ENCODE measurements at regions not wholly inside any gene's neighbourhood (a gene's known extent, or its start where the extent isn't known, plus 50 kb on each side); places are given as distances from the start of the nearest gene placed in this dataset.

DNA sequence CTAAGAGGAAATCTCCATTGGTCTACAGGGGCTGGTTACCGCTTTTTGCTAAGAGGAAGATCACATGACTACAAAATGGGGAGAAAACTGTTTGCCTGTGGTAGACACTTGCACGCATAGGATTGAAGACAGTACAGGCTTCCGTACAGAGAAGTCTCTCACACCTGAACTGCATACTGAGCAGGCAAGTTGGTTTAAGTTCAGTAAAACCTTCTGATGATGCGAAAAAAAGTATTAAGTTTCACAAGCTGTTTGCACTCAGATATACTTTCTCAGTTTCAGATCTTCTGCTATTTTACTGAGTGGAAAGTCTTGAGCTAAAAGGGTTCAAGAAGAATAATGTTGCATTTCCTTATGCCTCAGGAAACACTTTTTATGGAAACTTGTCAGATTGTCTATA lies 292.2 kb upstream of the MC4R start:
- Histone ChIP-seq H3K27me3 (ENCODE audit: control insufficient read depth, insufficient read depth, low read length) (no peaks in the 10 kb centered on the region), H3K36me3 (ENCODE audit: control insufficient read depth, low read depth, low read length) (no peaks in the 10 kb centered on the region), H3K9ac (ENCODE audit: low read length) (no peak overlapping the region), H3K4me1 (ENCODE audit: control insufficient read depth, low read depth, low read length) (no peaks in the 10 kb centered on the region), H3K4me3 (ENCODE audit: low read length) (no peak overlapping the region), H3K27ac (ENCODE audit: low read length) (no peak overlapping the region), H3K9me3 (ENCODE audit: control insufficient read depth, low read depth, low read length) (no peaks in the 10 kb centered on the region)

DNA sequence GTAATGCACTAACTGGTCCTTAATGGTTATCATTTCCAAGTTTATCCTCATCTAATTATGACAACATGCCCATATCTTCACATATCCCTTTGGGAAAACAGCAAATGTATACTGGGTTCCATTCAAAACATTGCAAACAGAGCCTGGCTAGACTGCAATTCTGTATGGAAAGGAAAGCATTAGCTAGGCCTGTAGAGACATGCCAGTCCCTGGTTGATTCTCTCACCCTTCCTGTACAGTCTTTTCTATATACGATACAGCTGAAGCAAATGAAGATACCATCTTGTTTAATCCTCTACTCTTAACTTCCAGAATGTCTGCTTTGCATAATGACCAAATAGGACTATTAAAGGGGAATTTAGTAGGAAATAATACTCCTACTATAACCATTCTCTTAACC lies 294.4 kb upstream of the MC4R start:
- H3K27ac ChIP-seq (ENCODE audit: low read length), result no peak overlapping the region
- no peaks in the 10 kb centered on the region for H3K4me1 ChIP-seq (ENCODE audit: control insufficient read depth, low read depth, low read length)
- H3K9ac ChIP-seq (ENCODE audit: low read length), result no peak overlapping the region
- H3K4me3 ChIP-seq (ENCODE audit: low read length), result no peak overlapping the region
- H3K36me3 ChIP-seq (ENCODE audit: control insufficient read depth, low read depth, low read length), result no peaks in the 10 kb centered on the region
- H3K9me3 ChIP-seq (ENCODE audit: control insufficient read depth, low read depth, low read length), result no peaks in the 10 kb centered on the region
- H3K27me3 ChIP-seq (ENCODE audit: control insufficient read depth, insufficient read depth, low read length), result no peaks in the 10 kb centered on the region

DNA sequence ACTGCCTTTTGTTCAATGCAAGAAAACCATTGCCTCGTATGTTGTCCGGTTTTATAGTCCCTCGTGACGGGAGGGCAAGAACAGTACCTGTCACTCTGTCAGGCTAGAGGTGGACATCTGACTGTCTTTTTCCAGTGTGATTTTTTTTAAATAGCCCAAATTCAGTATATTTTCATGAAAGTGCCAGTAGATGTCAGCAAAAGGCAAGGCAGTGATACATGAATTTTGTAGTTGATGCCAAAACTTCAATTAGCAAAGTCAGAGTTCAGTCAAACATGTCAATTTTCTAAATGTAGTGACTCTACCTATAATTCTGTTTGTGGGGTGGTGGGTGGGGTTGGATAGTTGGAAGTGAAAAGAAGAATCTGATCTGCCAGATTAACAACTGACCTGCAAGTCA lies 296.0 kb upstream of the MC4R start:
- H3K27me3 ChIP-seq (ENCODE audit: control insufficient read depth, insufficient read depth, low read length), result no peaks in the 10 kb centered on the region
- H3K4me1 ChIP-seq (ENCODE audit: control insufficient read depth, low read depth, low read length), result no peaks in the 10 kb centered on the region

DNA sequence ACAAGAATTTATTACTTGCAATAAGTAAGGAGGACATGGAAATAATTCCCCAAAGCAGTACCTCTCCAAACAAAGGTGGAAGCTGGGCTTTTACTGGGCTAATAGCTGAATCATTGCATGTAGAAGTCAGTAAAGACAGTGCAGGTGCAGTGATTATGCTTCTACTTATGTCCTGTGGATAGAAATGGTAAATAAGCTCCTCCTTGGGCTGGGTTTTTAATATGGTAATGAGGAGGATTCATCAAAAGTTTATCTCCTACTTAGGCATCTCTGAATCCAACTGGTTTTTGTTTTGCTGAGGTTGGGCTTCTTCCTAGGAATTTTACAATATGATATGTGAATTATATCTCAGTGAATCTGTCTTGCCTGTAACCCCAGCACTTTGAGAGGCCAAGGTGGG lies 297.4 kb upstream of the MC4R start:
- no peaks in the 10 kb centered on the region for H3K36me3 ChIP-seq (ENCODE audit: control insufficient read depth, low read depth, low read length)
- no peaks in the 10 kb centered on the region for H3K9me3 ChIP-seq (ENCODE audit: control insufficient read depth, low read depth, low read length)
- H3K4me3 ChIP-seq (ENCODE audit: low read length), result no peak overlapping the region
- no peak overlapping the region for H3K9ac ChIP-seq (ENCODE audit: low read length)
- H3K4me1 ChIP-seq (ENCODE audit: control insufficient read depth, low read depth, low read length), result no peaks in the 10 kb centered on the region
- H3K27me3 ChIP-seq (ENCODE audit: control insufficient read depth, insufficient read depth, low read length), result no peaks in the 10 kb centered on the region
- H3K27ac ChIP-seq (ENCODE audit: low read length), result no peak overlapping the region

More for the DNA sequence above, 296.0 kb upstream of the MC4R start:
- Histone ChIP-seq H3K4me3 (ENCODE audit: low read length) (no peak overlapping the region), H3K27ac (ENCODE audit: low read length) (no peak overlapping the region), H3K9ac (ENCODE audit: low read length) (no peak overlapping the region), H3K36me3 (ENCODE audit: control insufficient read depth, low read depth, low read length) (no peaks in the 10 kb centered on the region), H3K9me3 (ENCODE audit: control insufficient read depth, low read depth, low read length) (no peaks in the 10 kb centered on the region)

DNA sequence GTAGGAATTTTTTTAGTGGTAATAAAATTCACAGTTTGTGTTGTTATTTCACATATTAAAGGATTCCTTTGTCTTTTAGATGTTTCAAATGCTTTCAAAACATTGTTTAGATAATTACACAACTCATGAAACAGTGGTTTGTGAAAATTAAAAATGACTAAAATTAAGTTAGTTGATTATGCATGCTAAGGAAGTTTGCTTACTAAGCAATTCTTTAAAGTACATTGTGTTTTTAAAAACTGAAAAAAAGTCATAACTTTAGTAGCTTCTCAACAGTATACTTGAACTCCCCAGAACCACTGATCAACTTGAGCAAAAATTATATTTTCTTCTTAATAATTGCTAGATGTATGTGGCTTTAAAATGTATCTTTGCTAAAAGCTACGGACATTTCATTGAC lies 298.4 kb upstream of the MC4R start:
- Histone ChIP-seq H3K9ac (ENCODE audit: low read length) (no peak overlapping the region), H3K9me3 (ENCODE audit: control insufficient read depth, low read depth, low read length) (no peaks in the 10 kb centered on the region), H3K27me3 (ENCODE audit: control insufficient read depth, insufficient read depth, low read length) (no peaks in the 10 kb centered on the region)

DNA sequence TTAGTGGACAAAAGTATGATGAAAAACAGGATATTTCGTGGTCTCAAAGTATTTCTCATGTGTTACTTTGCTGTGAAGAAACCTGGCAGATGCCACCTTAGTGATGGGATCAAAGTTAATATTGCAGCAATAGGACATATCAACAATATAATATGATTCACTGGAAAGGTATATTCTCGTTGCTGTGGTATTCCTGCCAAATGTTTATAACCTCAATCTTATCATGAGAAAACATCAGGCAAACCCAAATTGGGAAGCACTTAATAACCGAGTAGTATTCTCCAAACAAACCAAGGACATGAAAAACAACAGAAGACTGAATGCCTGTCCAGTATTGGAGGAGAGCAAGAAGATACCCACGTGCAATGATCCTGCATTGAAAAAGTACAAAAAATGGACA lies 302.6 kb upstream of the MC4R start:
- no peak overlapping the region for H3K27ac ChIP-seq (ENCODE audit: low read length)
- no peaks in the 10 kb centered on the region for H3K9me3 ChIP-seq (ENCODE audit: control insufficient read depth, low read depth, low read length)
- H3K4me3 ChIP-seq (ENCODE audit: low read length), result no peak overlapping the region
- H3K36me3 ChIP-seq (ENCODE audit: control insufficient read depth, low read depth, low read length), result no peaks in the 10 kb centered on the region
- no peaks in the 10 kb centered on the region for H3K4me1 ChIP-seq (ENCODE audit: control insufficient read depth, low read depth, low read length)
- H3K9ac ChIP-seq (ENCODE audit: low read length), result no peak overlapping the region
- no peaks in the 10 kb centered on the region for H3K27me3 ChIP-seq (ENCODE audit: control insufficient read depth, insufficient read depth, low read length)

More for the DNA sequence above, 298.4 kb upstream of the MC4R start:
- Histone ChIP-seq H3K4me1 (ENCODE audit: control insufficient read depth, low read depth, low read length) (no peaks in the 10 kb centered on the region), H3K4me3 (ENCODE audit: low read length) (no peak overlapping the region), H3K27ac (ENCODE audit: low read length) (no peak overlapping the region), H3K36me3 (ENCODE audit: control insufficient read depth, low read depth, low read length) (no peaks in the 10 kb centered on the region)

DNA sequence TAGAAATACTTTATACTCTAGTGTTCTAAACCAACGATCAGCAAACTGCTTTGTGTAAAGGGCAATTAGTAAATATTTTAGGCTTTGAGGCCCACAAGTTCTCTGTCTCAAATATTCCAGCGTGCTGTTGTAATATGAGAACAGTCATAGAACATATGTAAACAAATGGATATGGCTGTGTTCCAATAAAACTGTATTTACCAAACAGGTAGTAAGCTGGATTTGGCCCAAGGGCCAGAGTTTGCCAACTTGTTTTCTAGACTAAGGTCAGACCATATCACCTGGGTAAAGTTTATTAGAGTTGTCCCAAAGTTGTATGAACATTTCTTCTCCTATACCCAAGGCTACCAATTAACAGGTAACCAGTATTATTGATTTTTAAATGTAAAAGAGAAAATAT lies 303.2 kb upstream of the MC4R start:
- Histone ChIP-seq H3K27me3 (ENCODE audit: control insufficient read depth, insufficient read depth, low read length) (no peaks in the 10 kb centered on the region), H3K9ac (ENCODE audit: low read length) (no peak overlapping the region), H3K4me3 (ENCODE audit: low read length) (no peak overlapping the region), H3K4me1 (ENCODE audit: control insufficient read depth, low read depth, low read length) (no peaks in the 10 kb centered on the region), H3K36me3 (ENCODE audit: control insufficient read depth, low read depth, low read length) (no peaks in the 10 kb centered on the region), H3K27ac (ENCODE audit: low read length) (no peak overlapping the region), H3K9me3 (ENCODE audit: control insufficient read depth, low read depth, low read length) (no peaks in the 10 kb centered on the region)

DNA sequence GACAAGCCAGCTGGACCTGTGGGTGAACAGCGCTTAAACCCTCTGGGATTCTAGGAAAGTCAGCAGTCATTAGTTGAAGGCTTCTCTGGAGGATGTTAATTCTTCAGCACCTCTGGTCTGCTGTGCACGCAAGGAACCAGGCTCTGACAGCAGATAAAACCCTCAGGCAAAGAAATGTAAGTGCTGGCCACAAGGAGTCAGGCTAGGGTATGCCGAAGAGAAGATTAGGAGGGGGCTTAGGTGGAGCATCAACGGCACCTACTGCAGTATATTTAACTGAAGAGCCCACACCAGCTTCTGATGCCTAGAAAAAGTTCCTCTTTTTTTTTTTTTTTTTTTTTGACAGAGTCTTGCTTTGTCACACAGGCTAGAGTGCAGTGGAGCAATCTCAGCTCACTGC lies 304.2 kb upstream of the MC4R start:
- no peaks in the 10 kb centered on the region for H3K36me3 ChIP-seq (ENCODE audit: control insufficient read depth, low read depth, low read length)
- H3K27ac ChIP-seq (ENCODE audit: low read length), result no peak overlapping the region
- no peak overlapping the region for H3K9ac ChIP-seq (ENCODE audit: low read length)
- no peak overlapping the region for H3K4me3 ChIP-seq (ENCODE audit: low read length)
- no peaks in the 10 kb centered on the region for H3K27me3 ChIP-seq (ENCODE audit: control insufficient read depth, insufficient read depth, low read length)
- H3K9me3 ChIP-seq (ENCODE audit: control insufficient read depth, low read depth, low read length), result no peaks in the 10 kb centered on the region
- no peaks in the 10 kb centered on the region for H3K4me1 ChIP-seq (ENCODE audit: control insufficient read depth, low read depth, low read length)

DNA sequence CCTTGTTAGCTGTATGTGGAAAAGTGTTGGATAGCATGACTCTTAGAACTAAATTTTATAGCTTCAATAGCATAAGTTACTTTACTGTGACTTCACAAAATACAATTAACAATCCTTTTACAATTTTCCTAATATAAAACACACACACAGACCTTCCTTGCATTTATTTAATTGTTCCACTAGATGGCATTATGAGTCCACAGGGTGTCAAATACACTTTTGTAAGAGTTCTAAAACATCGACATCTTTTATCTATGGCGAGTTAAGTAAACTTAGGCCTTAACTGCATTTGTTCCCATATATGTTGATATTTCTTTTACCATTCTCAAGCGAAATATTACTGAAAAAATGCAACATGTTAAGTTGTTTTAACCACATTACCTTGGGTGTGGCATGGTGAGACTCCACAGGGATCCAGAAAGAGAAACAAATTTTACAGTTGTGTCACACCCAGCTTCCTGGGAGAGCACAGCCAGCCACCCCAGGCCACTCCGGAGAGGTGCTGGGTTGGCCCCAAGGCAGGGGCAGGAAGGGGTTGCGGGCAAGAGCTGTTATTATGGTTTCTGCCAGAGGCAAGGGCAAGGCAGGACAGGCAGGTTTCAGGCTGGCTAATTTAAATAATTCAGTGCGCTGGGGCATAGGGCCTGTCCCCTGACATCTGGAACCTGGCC lies 312.4 kb upstream of the MC4R start:
- H3K9me3 ChIP-seq (ENCODE audit: control insufficient read depth, low read depth, low read length), result no peaks in the 10 kb centered on the region
- no peaks in the 10 kb centered on the region for H3K36me3 ChIP-seq (ENCODE audit: control insufficient read depth, low read depth, low read length)
- H3K9ac ChIP-seq (ENCODE audit: low read length), result no peak overlapping the region
- no peaks in the 10 kb centered on the region for H3K27me3 ChIP-seq (ENCODE audit: control insufficient read depth, insufficient read depth, low read length)
- H3K4me3 ChIP-seq (ENCODE audit: low read length), result no peak overlapping the region
- no peaks in the 10 kb centered on the region for H3K4me1 ChIP-seq (ENCODE audit: control insufficient read depth, low read depth, low read length)
- no peak overlapping the region for H3K27ac ChIP-seq (ENCODE audit: low read length)

DNA sequence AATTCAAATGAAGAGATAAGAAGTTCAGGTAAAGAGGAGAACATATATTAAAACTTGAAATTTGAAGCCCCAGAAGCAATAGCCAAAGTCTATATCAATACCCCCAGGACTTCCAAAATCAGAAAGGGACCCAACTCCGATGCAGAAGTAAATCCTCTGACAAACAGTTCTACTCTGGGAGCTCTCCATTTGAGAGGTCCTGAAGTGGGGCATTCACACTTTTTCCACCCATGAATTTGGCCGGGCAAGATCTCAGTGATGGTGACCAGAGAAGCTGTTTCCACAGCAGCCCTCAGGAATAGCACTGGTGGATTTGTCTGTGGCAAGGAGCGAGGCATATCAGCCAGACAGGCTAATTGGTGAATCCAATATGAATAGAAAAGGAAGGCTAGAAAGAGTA lies 313.6 kb upstream of the MC4R start:
- Histone ChIP-seq H3K27ac (ENCODE audit: low read length) (no peak overlapping the region), H3K9ac (ENCODE audit: low read length) (no peak overlapping the region), H3K36me3 (ENCODE audit: control insufficient read depth, low read depth, low read length) (no peaks in the 10 kb centered on the region), H3K4me3 (ENCODE audit: low read length) (no peak overlapping the region), H3K4me1 (ENCODE audit: control insufficient read depth, low read depth, low read length) (no peaks in the 10 kb centered on the region), H3K27me3 (ENCODE audit: control insufficient read depth, insufficient read depth, low read length) (no peaks in the 10 kb centered on the region), H3K9me3 (ENCODE audit: control insufficient read depth, low read depth, low read length) (no peaks in the 10 kb centered on the region)

DNA sequence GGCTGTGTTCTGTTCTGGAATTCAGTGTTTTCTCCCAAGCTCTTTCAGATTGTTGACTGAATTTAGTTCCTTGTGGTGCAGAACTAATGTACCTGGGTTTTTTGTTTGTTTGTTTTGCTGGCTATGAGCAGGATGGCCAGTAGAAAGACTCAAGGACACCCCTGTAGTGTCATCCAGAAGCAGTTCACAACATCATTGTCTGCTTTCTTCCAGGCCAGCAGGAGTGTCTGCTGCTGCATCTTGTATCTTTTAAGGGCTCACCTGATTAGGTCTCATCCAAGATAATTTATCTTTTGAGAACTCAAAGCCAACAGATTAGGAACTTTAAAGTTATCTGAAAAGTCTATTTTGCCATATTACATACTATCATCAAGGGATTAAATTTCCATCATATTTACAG lies 318.5 kb upstream of the MC4R start:
- Histone ChIP-seq H3K27me3 (ENCODE audit: control insufficient read depth, insufficient read depth, low read length) (no peaks in the 10 kb centered on the region), H3K4me3 (ENCODE audit: low read length) (no peak overlapping the region), H3K9ac (ENCODE audit: low read length) (no peak overlapping the region), H3K9me3 (ENCODE audit: control insufficient read depth, low read depth, low read length) (no peaks in the 10 kb centered on the region), H3K4me1 (ENCODE audit: control insufficient read depth, low read depth, low read length) (no peaks in the 10 kb centered on the region), H3K36me3 (ENCODE audit: control insufficient read depth, low read depth, low read length) (no peaks in the 10 kb centered on the region), H3K27ac (ENCODE audit: low read length) (no peak overlapping the region)

DNA sequence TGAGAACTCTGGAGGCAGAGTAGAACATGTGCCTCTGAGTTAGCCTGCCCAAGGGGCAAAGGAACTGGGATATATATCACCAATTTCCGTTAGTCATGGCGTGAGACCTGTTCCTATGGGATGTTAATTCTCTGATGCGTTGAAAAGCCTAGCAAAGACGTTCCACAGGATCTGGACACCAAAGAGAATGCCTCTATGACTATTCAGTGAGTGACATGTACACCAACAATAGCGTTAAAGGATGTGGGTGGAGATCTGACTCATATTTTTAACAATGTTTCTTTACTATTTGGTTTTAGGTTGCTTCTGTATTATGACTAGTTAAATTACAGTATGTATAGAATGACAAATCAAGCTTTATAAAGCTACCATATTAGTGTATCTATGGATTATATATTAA lies 320.9 kb upstream of the MC4R start:
- Histone ChIP-seq H3K27ac (ENCODE audit: low read length) (no peak overlapping the region), H3K27me3 (ENCODE audit: control insufficient read depth, insufficient read depth, low read length) (no peaks in the 10 kb centered on the region)

More for the DNA sequence above, 320.9 kb upstream of the MC4R start:
- Histone ChIP-seq H3K4me1 (ENCODE audit: control insufficient read depth, low read depth, low read length) (no peaks in the 10 kb centered on the region), H3K4me3 (ENCODE audit: low read length) (no peak overlapping the region), H3K9me3 (ENCODE audit: control insufficient read depth, low read depth, low read length) (no peaks in the 10 kb centered on the region), H3K9ac (ENCODE audit: low read length) (no peak overlapping the region), H3K36me3 (ENCODE audit: control insufficient read depth, low read depth, low read length) (no peaks in the 10 kb centered on the region)

Measured in iPS-18a (cell line).